ENCODE measurements at regions not wholly inside any gene's neighbourhood (a gene's known extent, or its start where the extent isn't known, plus 50 kb on each side); places are given as distances from the start of the nearest gene placed in this dataset.

GRCh38 chr13:96898646-96899254, 95.5 kb downstream of the OXGR1 start:
- TF ChIP-seq CTCF (IDR thresholded peaks at IDR 0.05) (no peak), POLR2A (IDR thresholded peaks at IDR 0.05) (no peak), POLR2AphosphoS5 (IDR thresholded peaks at IDR 0.05) (no peak)
